IMR-90 (cell line): ENCODE measurements at regions not wholly inside any gene's neighbourhood (a gene's known extent, or its start where the extent isn't known, plus 50 kb on each side); places are given as distances from the start of the nearest gene placed in this dataset.

ENCODE experiments used
- ATAC-seq: fragments of 200-7000 bp; cut with Tn5 transposase; 2 replicates; pipeline ENCODE4 v1.9.1; 2020; ENCODE audit warnings: low read depth, mild to moderate bottlenecking, moderate library complexity
- BruUV-seq: library from RNA; stranded (reverse); fragments of 400-500 nt; replicated peaks from 2 replicates; lab custom pipeline; 2021; lab: Mats Ljungman, UMichigan
- CTCF ChIA-PET: fragments of 300-600 bp; formaldehyde crosslinking; extraction: SDS; loops from one replicate; lab custom pipeline; 2021; ENCODE audit warnings: antibody characterized with exemption; lab: Yijun Ruan, JAX
- POLR2A ChIA-PET: fragments of 300-600 bp; sonication (Branson Sonifier 250); formaldehyde crosslinking; loops from one replicate; lab custom pipeline; 2022; ENCODE audit warnings: antibody characterized with exemption; ENCODE audit not compliant: unreplicated experiment; lab: Charles Lee
- DNase-seq: peaks from one replicate; pipeline ENCODE4 v3.0.0; 2013
- H2AFZ ChIP-seq: replicated peaks from 2 replicates; pipeline ENCODE3; 2013; ENCODE audit warnings: low read length, mild to moderate bottlenecking; ENCODE audit not compliant: poor library complexity
- H2AK5ac ChIP-seq: 2 replicates; pipeline ENCODE4 v1.6.1; 2013; ENCODE audit warnings: low read depth, low read length, inconsistent platforms
- H2AK9ac ChIP-seq: replicated peaks from 2 replicates; pipeline ENCODE3; 2013; ENCODE audit warnings: mild to moderate bottlenecking, low read depth, low read length, moderate library complexity; ENCODE audit not compliant: poor library complexity
- H2BK120ac ChIP-seq: 2 replicates; pipeline ENCODE4 v1.6.1; 2013; ENCODE audit warnings: low read depth, low read length, inconsistent platforms
- H2BK15ac ChIP-seq: 3 replicates; pipeline ENCODE4 v1.6.1; 2013; ENCODE audit warnings: low read depth, low read length, inconsistent platforms
- H2BK20ac ChIP-seq: 2 replicates; pipeline ENCODE4 v1.6.1; 2013; ENCODE audit warnings: low read depth, mild to moderate bottlenecking, inconsistent platforms, low read length, moderate library complexity
- H2BK5ac ChIP-seq: 2 replicates; pipeline ENCODE4 v1.6.1; 2013; ENCODE audit warnings: mild to moderate bottlenecking, low read depth, low read length, inconsistent platforms; ENCODE audit not compliant: poor library complexity, severe bottlenecking
- H3K14ac ChIP-seq: replicated peaks from 2 replicates; pipeline ENCODE4 v1.6.1; 2013; ENCODE audit warnings: low read depth, low read length, inconsistent platforms
- H3K18ac ChIP-seq: 2 replicates; pipeline ENCODE4 v1.6.1; 2013; ENCODE audit warnings: low read depth, low read length, control low read depth
- H3K23ac ChIP-seq: 2 replicates; pipeline ENCODE4 v1.6.1; 2013; ENCODE audit warnings: low read depth, low read length, inconsistent platforms
- H3K27ac ChIP-seq: 2 replicates; pipeline ENCODE4 v1.5.1; 2013; ENCODE audit warnings: mild to moderate bottlenecking, control low read depth, low read length; ENCODE audit not compliant: insufficient read depth
- H3K27me3 ChIP-seq: 2 replicates; pipeline ENCODE4 v1.6.1; 2013; ENCODE audit warnings: low read length; ENCODE audit not compliant: control insufficient read depth, insufficient read depth
- H3K36me3 ChIP-seq: 2 replicates; pipeline ENCODE4 v1.6.1; 2013; ENCODE audit warnings: low read length, mixed read lengths; ENCODE audit not compliant: control insufficient read depth, insufficient read depth
- H3K4ac ChIP-seq: 2 replicates; pipeline ENCODE4 v1.6.1; 2013; ENCODE audit warnings: low read depth, low read length, inconsistent platforms
- H3K4me1 ChIP-seq: 2 replicates; pipeline ENCODE4 v1.6.1; 2013; ENCODE audit warnings: low read length, mixed read lengths; ENCODE audit not compliant: control insufficient read depth, insufficient read depth
- H3K4me2 ChIP-seq: 2 replicates; pipeline ENCODE4 v1.6.1; 2013; ENCODE audit warnings: low read depth, mild to moderate bottlenecking, control low read depth, low read length, moderate library complexity
- H3K4me3 ChIP-seq: 2 replicates; pipeline ENCODE4 v1.5.1; 2013; ENCODE audit warnings: low read depth, mild to moderate bottlenecking, control low read depth, low read length, moderate library complexity; ENCODE audit not compliant: insufficient read depth
- H3K56ac ChIP-seq: 2 replicates; pipeline ENCODE4 v1.6.1; 2013; ENCODE audit warnings: low read length, inconsistent platforms; ENCODE audit not compliant: insufficient read depth; ENCODE audit errors: extremely low read depth
- H3K79me1 ChIP-seq, 2 experiments: 2 replicates each; pipeline ENCODE4 v1.6.1; 2013; ENCODE audit warnings: low read length in 2 of 2, inconsistent platforms in 1 of 2, low read depth in 1 of 2
- H3K9ac ChIP-seq: 2 replicates; pipeline ENCODE4 v1.6.1; 2013; ENCODE audit warnings: low read depth, low read length, control low read depth
- H3K9me1 ChIP-seq: 2 replicates; pipeline ENCODE4 v1.6.1; 2013; ENCODE audit warnings: low read length, inconsistent platforms; ENCODE audit not compliant: insufficient read depth
- H3K9me3 ChIP-seq: 2 replicates; pipeline ENCODE4 v1.6.1; 2013; ENCODE audit warnings: low read length; ENCODE audit not compliant: control insufficient read depth, insufficient read depth
- H4K20me1 ChIP-seq: 2 replicates; pipeline ENCODE4 v1.6.1; 2013; ENCODE audit warnings: low read length, inconsistent platforms; ENCODE audit not compliant: insufficient read depth
- H4K5ac ChIP-seq: 2 replicates; pipeline ENCODE4 v1.6.1; 2013; ENCODE audit warnings: mild to moderate bottlenecking, low read depth, low read length, control low read depth
- H4K8ac ChIP-seq, 2 experiments: 2 replicates each; pipeline ENCODE4 v1.6.1; 2013; ENCODE audit warnings: low read depth in 2 of 2, low read length in 2 of 2, control low read depth in 1 of 2, inconsistent platforms in 1 of 2
- H4K91ac ChIP-seq: 2 replicates; pipeline ENCODE4 v1.6.1; 2013; ENCODE audit warnings: low read depth, low read length, inconsistent platforms; ENCODE audit not compliant: insufficient read depth
- CEBPB ChIP-seq: IDR thresholded peaks from 2 replicates; pipeline ENCODE4 v1.6.1; 2012; ENCODE audit warnings: low read depth, low read length, improper control_type of control experiment
- CTCF ChIP-seq: conservative IDR thresholded peaks from 2 replicates; pipeline ENCODE4 v1.5.1; 2012; ENCODE audit warnings: mild to moderate bottlenecking, low read depth, low read length, improper control_type of control experiment
- ELK1 ChIP-seq: fragments of 150-350 bp; IDR thresholded peaks from 2 replicates; pipeline ENCODE4 v1.6.1; 2016; ENCODE audit warnings: low read depth, mild to moderate bottlenecking, low read length, moderate library complexity, borderline replicate concordance
- MAFK ChIP-seq: IDR thresholded peaks from 2 replicates; pipeline ENCODE4 v1.6.1; 2012; ENCODE audit warnings: low read depth, low read length, improper control_type of control experiment
- MAZ ChIP-seq: IDR thresholded peaks from 2 replicates; pipeline ENCODE4 v1.6.1; 2012; ENCODE audit warnings: low read depth, mild to moderate bottlenecking, low read length, improper control_type of control experiment, moderate library complexity, borderline replicate concordance
- RCOR1 ChIP-seq: IDR thresholded peaks from 2 replicates; pipeline ENCODE4 v1.6.1; 2012; ENCODE audit warnings: mild to moderate bottlenecking, low read length, improper control_type of control experiment; ENCODE audit not compliant: insufficient replicate concordance
- SMC3 ChIP-seq: fragments of 150-350 bp; IDR thresholded peaks from 2 replicates; pipeline ENCODE4 v1.6.1; 2016; ENCODE audit warnings: low read depth, mild to moderate bottlenecking, antibody characterized with exemption, low read length, moderate library complexity
- WGBS, 2 experiments: methylation state at CpG; one replicate each; pipeline versions ENCODE4 v1.1.5 to v1.1.7; 2013; ENCODE audit warnings: missing lambda C conversion rate in 2 of 2; ENCODE audit not compliant: insufficient read length in 1 of 2; ENCODE audit errors: extremely low coverage in 2 of 2; 5-methylcytosine and 5-hydroxymethylcytosine counted together
- dilution Hi-C: fragments of 300-500 bp; cut with HindIII; formaldehyde crosslinking; loops from one replicate; pipeline ENCODE4 v1.14.3; 2018; ENCODE audit warnings: low sequenced_read_pairs; ENCODE audit not compliant: unreplicated experiment
- in situ Hi-C: fragments of 300-500 bp; cut with MboI; formaldehyde crosslinking; loops from 3 replicates; pipeline ENCODE4 v1.14.3; 2019; ENCODE audit warnings: low sequenced_read_pairs, inconsistent platforms, mixed read lengths
- intact Hi-C: fragments of 100-400 bp; cut with micrococcal nuclease; formaldehyde crosslinking; loops from 2 replicates; pipeline ENCODE4 v1.10.0; 2022

DNA sequence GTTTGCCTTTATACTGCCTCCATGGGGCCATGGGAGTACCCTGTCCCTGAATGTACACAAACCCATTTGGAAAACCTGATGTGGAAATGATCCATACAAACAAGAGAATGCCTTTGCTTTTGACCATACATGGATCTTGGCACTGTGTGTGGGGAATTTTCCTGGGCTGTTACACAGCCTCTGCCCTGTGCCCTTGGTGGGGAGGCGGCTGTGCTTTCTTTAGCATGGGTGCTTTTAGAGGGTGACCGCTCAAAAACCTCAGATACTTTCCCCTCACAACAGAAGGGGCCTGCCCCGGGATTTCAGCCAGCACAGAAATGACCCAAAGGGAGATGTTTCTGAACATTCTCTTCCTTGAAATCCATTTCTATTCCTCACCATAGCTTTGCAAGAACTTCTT is 194.8 kb downstream of the LMO4 start:
- Histone ChIP-seq H4K20me1 (no peaks in the 10 kb centered on the region), H4K91ac (peak overlapping the region; percentile 13; the same call in 1 of the 2 replicates), H3K27ac (peak overlapping the region; percentile 84), H2AK9ac (no peak overlapping the region), H3K23ac (no peak overlapping the region), H3K18ac (peak overlapping the region; percentile 0; the same call in 1 of the 2 replicates), H2BK20ac (0 out of 2 replicates have a peak overlapping the region, but pooled peaks have one; percentile 16), H3K79me1 (no peaks in the 10 kb centered on the region), H2AK5ac (no peak overlapping the region), H2BK5ac (peak overlapping the region; percentile 25), H3K4me3 (no peak overlapping the region), H4K5ac (0 out of 2 replicates have a peak overlapping the region, but pooled peaks have one; percentile 1), H3K4me2 (peak overlapping the region; percentile 18; the same call in 1 of the 2 replicates), H3K27me3 (no peaks in the 10 kb centered on the region; the same call in 1 of the 2 replicates), H3K9me1 (no peaks in the 10 kb centered on the region; the same call in 1 of the 2 replicates), H3K4me1 (peaks cover 14% of the 10 kb centered on the region), H4K8ac (peak overlapping the region; percentile 1 to 42; a peak in 3 of 4 replicates), H3K4ac (peak overlapping the region; percentile 39; the same call in 1 of the 2 replicates), H3K14ac (no peak overlapping the region), H3K36me3 (no peaks in the 10 kb centered on the region), H2AFZ (no peak overlapping the region), H3K9ac (peak overlapping the region; percentile 22; the same call in 1 of the 2 replicates), H3K56ac (0 out of 2 replicates have a peak overlapping the region, but pooled peaks have one; percentile 12), H2BK15ac (peak overlapping the region; percentile 19; the same call in 1 of the 3 replicates), H3K9me3 (no peaks in the 10 kb centered on the region), H2BK120ac (peak overlapping the region; percentile 55)
- no CpG with 5 or more reads among the region's 3 CpGs for WGBS, 2 experiments
- in situ Hi-C loops (no loop called here), intact Hi-C loops (loop anchor here (5.0 kb wide), 1 partner anchor 186 kb away; no protein-coding TSS in a partner anchor), dilution Hi-C loops (no loop called here)
- ChIA-PET CTCF (interaction anchor here (1.5 kb wide), 1 partner anchor 429 kb away, joined by 3 read pairs; no protein-coding TSS in a partner anchor), POLR2A (no interaction called here)
- DNase-seq, result peak; percentile 56
- peak; percentile 69 for ATAC-seq
- no TSS peak for BruUV-seq
- no peak for TF ChIP-seq SMC3
- no peak for TF ChIP-seq MAZ
- no peak for TF ChIP-seq ELK1
- no peak for TF ChIP-seq CEBPB
- no peak for TF ChIP-seq CTCF
- TF ChIP-seq RCOR1, result no peak
- no peak for TF ChIP-seq MAFK
